ENCODE measurements at regions not wholly inside any gene's neighbourhood (a gene's known extent, or its start where the extent isn't known, plus 50 kb on each side); places are given as distances from the start of the nearest gene placed in this dataset.
A peak's percentile ranks its signal among the peaks of the same experiment; 100 is the strongest.
"Not testable (repeated sequence)": the region's sequence is repeated elsewhere in the genome, so short reads cannot be mapped to it uniquely, and the experiment has no call there.

DNA sequence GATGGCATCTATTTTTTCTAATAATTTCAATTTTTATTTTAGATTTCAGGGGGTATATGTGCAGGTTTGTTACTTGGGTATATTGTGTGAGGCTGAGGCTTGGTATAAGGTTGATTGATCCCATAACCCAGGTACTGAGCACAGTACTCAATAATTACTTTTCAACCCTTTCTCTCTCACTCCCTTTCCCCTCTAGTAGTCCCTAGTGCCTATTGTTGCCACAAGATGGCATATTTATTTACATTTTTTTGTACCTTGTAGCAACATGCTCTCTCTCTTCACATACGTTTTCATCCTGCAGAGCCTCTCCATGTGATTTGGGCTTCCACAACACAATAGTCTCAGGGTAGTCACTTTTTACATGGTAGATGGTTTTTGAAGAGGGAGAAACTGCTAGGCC is 172.0 kb downstream of the ATOH1 start:
- intact Hi-C loops (cut with micrococcal nuclease) = no loop called here
- DNase-seq = no peak
- ATAC-seq = no peak

DNA sequence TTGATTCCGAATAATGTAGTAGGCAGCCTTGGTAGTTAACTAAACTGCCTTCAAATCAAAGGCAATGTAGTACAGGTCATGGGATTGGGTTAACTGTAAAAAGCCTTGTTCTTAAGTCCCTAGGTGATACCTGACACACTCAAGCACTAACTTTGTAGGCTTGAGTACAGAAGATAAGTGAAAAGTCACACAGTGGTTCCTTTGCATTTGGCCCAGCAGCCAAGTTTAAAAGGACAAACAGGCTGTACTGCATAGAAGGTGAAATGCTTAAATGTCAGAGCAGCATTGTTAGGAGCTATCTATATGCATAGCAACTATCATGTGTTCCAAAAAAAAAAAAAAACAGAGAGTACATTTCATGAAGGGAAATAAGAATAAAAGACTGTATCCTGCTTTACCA is 178.4 kb downstream of the ATOH1 start:
- DNase-seq (no peak), ATAC-seq (peak; percentile 94)
- intact Hi-C loops (cut with micrococcal nuclease) = no loop called here

DNA sequence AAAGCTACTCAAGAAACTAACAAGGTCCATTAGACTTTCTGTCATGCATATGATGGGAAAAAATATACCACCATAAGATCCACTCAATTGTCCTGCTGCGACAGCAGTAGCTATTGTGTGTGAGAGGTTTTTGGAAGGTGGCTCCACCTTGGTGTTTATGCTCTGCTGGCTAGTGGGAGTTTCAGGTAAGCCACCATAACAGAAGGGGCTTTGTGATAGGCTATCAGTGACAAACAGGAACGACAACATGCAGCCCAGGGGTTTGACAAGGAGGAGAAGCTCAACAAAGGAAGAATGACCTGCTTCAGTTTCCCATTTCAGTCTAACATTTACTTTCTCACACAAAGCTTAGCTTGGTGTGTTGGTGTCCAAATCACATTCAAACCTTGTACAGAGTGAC is 182.6 kb downstream of the ATOH1 start:
- DNase-seq (no peak), ATAC-seq (no peak)
- intact Hi-C loops (cut with micrococcal nuclease) = no loop called here

DNA sequence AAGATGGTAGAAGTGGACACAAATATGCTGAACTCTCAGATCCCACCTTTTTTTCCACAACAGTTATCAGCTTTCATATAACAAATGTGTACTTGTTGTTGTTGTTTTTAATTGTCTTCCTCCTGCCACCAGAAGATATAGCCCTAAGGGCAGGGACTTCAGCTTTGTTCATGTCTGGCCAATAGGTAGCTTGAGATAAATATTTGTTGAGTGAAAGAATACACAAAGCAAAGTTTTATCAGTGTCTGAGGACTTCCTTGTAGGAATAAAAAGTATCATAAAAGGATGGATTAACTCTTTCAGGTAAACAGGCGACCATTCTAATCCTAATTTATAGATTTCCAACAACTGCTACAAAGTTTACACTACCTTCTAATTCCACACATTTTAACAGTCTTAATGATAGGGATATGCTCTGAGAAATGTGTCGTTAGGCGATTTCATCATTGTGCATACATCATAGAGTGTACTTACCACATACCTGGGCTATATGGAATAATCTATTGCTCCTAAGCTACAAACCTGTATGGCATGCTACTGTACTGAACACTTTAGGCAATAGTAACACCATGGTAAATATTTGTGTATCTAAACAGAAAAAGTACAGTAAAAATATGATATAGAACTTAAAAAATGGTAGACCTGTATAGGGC is 186.1 kb downstream of the ATOH1 start:
- ATAC-seq (no peak), DNase-seq (no peak)
- intact Hi-C loops (cut with micrococcal nuclease) = no loop called here

DNA sequence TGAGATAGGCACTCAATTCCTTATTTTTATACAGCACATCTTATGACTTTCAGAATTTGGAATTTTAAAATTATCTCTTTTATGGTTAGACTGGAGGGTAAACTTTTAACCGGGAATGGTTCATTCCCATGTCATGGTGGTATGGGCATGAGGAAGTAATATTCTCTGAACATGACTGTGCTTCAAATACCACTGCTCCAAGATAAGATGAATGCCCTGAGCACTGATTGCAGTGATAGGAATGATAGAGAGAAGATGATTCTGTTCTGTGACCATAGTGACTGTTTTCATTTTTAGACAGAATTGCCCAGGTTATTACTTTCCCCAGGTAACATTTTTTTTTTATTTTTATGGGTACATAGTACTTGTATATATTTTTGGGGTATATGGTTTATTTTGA is 187.4 kb downstream of the ATOH1 start:
- ATAC-seq (no peak), DNase-seq (no peak)
- intact Hi-C loops (cut with micrococcal nuclease) = no loop called here

DNA sequence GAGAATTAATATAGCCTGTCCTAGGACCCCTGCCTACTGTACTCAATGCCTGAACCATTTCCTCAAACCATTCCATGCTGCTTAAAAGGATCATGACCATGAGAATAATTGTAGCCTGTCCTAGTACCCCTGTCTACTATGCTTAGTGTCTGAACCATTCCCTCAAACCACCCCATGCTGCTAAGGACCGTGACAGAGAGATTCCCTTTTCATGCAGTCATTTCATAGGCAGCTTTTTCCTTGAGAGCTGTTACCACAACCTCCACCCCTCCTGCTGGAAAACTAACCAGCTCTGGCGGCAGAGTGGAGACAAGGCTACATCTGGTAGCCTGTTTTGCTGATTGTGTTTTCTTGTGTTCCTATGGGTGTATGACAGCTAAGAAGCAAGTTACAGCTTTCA is 174.9 kb upstream of the SMARCAD1 start:
- intact Hi-C loops (cut with micrococcal nuclease) = no loop called here
- DNase-seq = no peak
- no peak for ATAC-seq

DNA sequence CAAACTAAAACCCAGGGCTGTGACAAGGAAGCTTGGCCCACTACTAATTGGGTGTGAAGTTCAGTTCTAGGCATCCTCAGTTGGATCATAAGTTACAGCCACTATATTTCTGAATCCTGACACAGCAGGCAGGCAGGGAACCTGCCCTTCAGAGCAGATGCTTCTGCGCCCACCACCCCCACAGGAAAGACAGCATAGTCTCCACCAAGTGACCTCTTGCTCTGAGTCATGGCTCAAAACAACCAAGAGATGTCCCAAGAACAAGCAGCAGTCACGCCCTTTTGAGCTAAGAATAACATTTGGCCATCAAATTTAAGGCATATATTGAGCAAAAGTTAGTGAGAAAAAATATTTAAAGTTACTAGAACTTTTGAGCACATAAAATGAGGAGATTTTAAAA is 170.7 kb upstream of the SMARCAD1 start:
- no peak for ATAC-seq
- no peak for DNase-seq
- intact Hi-C loops (cut with micrococcal nuclease) = no loop called here

DNA sequence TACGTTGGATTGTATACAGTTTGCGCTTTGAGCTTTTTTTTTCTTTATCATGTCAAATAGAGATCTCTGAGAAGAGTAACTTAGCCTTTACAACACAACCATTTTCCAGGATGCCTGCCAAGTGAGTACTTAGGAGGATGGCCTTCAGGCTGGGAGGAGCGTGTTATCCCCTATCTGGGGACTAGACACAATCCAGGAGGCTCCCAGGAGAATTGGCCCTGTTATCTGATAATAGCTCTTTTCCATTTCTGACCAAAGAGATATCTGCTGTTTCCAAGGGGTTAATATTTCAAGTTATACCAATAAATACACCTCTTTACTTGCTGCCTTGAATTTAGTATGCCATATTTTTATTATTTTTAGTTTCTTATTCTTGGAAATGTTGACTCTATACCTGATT is 169.5 kb upstream of the SMARCAD1 start:
- intact Hi-C loops (cut with micrococcal nuclease) = no loop called here
- no peak for DNase-seq
- no peak for ATAC-seq

DNA sequence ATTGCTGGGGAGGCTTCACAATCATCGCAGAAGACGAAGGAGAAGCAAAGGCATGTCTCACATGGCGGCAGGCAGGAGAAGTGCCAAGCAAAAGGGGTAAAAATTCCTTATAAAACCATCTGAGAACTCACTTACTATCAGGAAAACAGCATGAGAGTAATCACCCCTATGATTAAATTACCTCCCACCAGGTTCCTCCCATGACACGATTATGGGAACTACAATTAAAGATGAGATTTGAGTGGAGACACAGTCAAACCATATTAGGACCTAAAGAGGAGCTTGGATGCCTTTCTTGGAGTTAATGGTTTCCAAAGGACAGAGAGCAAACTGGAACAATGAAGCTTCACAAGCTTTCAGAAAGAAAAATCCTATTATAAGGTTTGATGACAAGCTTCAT is 168.4 kb upstream of the SMARCAD1 start:
- ATAC-seq (no peak), DNase-seq (no peak)
- intact Hi-C loops (cut with micrococcal nuclease) = no loop called here

DNA sequence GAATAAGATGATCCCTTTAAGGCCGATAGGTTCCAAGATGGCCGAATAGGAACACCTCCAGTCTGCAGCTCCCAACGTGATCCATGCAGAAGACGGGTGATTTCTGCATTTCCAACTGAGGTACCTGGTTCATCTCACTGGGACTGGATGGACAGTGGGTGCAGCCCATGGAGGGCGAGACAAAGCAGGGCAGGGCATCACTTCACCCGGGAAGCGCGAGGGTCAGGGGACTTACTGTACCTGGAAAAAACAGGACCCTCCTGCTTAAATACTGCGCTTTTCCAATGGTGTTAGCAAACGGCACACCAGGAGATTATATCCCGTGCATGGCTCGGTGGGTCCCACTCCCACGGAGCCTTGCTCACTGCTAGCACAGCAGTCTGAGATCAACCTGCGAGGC is 163.2 kb upstream of the SMARCAD1 start:
- intact Hi-C loops (cut with micrococcal nuclease); DNase-seq; ATAC-seq: not testable (repeated sequence)

DNA sequence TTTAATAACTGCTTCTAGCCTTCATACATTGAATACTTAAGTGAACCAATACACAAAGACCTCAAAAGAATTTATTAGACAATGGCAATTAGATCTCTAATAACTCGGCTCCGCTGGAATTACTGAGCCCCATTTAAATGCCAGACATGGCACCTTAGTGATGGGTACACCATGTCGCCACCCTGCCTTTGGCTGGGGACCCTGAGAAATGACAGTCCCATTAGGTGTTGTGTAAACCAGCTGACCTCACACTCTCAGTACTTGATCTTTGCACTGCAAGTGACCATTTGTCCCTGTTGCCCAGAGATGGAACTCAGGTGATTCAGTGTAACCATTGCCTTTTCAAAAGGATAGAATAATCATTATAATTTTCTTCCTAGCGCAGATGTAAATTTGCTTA is 144.6 kb upstream of the SMARCAD1 start:
- ATAC-seq (no peak), DNase-seq (no peak)
- intact Hi-C loops (cut with micrococcal nuclease) = no loop called here

DNA sequence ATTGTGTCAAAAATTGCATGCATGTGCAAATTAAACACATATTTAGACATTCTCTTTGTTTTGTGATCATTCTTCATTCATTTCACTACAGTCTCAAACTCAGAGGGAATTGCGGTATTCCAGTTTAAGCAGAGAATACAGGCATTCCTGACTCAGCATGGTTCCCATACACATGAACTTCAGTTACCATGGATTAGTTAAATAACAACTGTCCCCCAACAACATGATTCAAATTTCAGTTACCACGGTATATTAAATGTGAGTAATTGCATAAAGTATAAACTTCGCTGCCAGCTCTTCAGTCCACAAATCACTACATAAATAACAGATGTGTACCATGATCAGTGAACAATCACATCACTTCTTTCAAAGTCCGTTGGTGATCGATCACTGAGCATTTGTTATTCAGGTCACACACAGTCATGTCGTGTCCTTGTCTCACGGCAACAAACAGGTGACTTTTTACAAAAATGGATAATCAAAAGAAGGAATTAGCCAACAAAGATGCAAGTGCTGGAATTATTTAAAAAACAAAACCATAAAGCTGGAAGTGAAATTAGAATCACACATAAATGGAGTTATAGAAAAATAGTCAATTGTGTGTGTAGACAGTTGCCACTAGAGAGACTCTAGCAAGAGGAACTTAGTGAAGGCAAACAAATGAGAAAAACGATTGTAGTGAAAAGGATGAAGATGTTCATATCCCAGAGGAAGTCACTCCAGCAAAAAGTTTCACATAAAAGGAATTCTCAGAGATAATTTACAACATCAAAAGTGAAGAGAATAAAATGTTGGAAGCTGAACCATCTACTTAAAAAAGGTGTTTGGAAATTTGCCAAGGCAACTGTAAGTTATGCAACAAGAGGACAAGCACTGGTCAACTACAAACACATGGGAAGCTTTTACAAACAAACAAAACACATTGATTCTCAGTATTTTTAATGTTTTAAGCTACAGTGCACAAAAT is 138.6 kb upstream of the SMARCAD1 start:
- intact Hi-C loops (cut with micrococcal nuclease) = no loop called here
- ATAC-seq (no peak), DNase-seq (no peak)

DNA sequence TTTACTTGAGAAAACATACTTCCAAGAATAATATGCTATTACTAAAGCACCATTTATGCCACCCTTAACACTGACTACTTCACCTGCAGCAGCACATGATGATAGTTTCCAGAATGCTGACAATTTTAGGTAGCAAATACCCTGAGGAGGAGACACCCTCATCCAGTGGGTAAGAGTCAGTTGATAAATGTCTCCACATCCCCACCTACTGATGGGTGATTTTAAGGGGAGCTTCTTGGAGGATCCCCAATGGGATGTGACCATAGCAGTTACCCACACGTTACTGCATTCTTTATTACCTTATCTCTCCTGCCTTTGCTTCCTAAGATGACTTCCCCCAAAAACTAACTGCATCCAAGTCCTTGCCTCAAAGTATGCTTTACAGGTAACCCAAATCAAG is 131.2 kb upstream of the SMARCAD1 start:
- ATAC-seq = no peak

DNA sequence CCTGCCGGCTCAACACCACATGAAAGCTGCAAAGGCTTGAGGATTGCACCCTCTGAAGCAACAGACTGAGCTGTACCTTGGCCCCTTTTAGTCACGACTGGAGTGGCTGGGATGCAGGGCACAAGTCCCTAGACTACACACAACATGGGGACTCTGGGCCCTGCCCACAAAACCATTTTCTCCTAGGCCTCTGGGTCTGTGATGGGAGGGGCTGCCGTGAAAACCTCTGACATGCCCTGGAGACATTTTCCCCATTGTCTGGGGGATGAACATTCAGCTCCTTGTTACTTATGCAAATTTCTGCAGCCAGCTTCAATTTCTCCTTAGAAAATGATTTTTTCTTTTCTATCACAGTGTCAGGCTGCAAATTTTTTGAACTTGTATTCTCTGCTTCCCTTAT is 123.5 kb upstream of the SMARCAD1 start:
- DNase-seq (no peak), ATAC-seq (no peak)
- intact Hi-C loops (cut with micrococcal nuclease) = no loop called here

More for the DNA sequence above, 131.2 kb upstream of the SMARCAD1 start:
- DNase-seq = no peak
- intact Hi-C loops (cut with micrococcal nuclease) = no loop called here

DNA sequence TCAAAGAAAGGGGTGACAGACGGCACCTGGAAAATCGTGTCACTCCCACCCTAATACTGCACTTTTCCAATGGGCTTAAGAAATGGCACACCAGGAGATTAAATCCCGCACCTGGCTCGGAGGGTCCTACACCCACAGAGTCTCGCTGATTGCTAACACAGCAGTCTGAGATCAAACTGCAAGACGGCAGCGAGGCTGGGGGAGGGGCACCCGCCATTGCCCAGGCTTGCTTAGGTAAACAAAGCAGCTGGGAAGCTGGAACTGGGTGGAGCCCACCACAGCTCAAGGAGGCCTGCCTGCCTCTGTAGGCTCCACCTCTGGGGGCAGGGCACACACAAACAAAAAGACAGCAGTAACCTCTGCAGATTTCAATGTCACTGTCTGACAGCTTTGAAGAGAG is 108.5 kb upstream of the SMARCAD1 start:
- DNase-seq; intact Hi-C loops (cut with micrococcal nuclease); ATAC-seq: not testable (repeated sequence)

DNA sequence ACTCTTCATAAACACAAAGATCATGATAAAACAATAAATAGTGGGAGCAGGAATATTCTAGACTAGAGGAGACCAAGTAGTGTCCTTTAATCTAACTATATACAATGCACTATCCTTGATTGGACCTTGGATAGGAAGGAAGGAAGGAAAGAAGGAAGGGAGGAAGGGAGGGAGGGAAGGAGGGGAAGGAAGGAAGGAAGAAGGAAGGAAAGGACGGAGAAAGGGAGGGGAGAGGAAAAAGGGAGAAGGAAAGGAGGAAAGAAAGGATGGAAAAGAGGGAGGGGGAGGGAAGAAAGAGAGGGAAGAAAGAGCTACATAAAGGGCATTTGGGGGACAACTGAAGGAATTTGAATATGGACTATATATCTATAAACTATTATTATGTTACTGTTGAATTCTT is 95.0 kb upstream of the SMARCAD1 start:
- DNase-seq (no peak), ATAC-seq (no peak)
- intact Hi-C loops (cut with micrococcal nuclease) = no loop called here

DNA sequence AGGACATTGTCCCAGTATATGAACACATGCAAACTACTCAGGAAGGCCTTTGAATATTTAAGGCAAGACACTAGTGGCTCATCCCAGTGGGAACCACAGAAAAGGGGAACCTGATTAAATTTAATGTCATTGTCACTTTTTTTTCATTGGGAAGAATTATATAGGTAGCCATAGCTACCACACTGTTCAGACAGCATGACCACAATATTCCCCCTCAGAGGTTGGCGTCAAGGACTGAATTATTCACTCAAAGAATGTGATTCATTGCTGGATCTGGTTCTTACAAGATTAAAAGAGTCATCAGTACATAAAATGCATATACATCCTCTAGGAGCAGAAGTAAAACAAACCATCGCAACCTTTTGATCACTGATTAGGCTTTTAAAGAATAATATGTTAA is 92.0 kb upstream of the SMARCAD1 start:
- intact Hi-C loops (cut with micrococcal nuclease) = no loop called here
- ATAC-seq = no peak
- no peak for DNase-seq

DNA sequence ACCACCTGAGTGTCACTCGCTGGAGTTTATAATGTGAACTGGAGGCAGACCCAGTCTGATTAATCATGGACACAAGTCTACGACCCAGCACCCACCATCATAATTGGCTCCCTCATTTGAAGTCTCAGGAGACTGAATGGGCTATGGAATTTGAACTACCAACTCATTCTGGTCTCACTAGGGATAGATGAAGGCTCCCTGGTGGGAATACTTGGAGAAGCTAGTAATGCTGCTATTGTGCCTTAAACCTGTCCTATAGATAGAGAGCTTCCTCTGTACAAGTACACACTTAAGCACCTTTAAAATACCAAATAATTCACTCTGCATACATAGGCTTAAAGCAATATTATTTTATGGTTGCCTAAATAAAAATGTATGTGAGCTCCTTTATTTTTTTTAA is 90.8 kb upstream of the SMARCAD1 start:
- ATAC-seq = no peak
- DNase-seq = no peak
- intact Hi-C loops (cut with micrococcal nuclease) = no loop called here

DNA sequence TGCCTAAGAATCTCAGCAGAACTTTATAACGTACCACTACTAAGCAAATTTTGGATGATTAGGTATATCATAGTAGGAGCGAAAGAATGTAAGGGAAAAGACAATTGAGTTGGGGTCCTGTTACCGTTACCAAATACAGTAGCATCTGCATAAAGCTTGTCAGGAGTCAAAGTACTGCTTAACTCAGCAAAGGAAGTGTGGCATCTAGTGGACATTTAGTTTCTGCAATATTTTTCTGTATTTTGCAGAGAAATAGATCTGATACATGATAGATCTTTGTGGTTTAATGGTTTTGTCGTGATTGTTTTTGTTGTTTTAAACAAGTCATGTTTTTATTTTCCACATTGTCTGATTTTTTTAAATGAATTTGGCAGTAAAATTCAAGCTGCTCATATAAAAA is 81.0 kb upstream of the SMARCAD1 start:
- intact Hi-C loops (cut with micrococcal nuclease) = loop anchor here (10.0 kb wide), 1 partner anchor 332 kb away; no protein-coding TSS in a partner anchor
- DNase-seq (no peak), ATAC-seq (no peak)

DNA sequence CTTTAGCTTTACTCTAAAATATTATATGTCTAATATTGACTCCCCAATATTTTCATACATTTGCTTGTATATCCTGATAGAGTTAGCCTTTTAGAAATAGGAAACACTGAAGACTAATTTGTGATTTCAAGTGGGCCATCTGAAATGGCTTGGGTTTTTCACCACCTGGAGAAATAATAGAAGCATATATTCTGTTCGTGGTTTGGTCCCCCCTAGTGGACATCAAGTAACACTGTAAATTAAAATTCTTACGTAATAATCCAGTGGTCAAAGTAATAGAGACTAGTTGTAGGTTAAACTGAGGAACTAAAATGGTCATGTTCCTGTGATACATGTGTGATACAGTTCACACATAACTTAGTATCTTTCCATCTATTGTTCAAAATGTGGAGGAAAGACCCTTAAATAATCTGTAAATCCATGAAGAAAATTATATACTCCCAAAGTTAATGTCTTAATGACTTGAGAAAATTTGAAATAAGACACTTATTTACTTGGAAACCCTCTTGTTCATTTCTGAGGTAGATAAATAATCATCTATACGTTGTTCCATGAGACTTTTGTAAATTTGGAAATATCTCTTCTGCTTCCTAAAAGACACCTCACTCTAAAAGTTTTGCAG is 79.8 kb upstream of the SMARCAD1 start:
- no peak for DNase-seq
- no peak for ATAC-seq
- intact Hi-C loops (cut with micrococcal nuclease) = loop anchor here (10.0 kb wide), 1 partner anchor 333 kb away; no protein-coding TSS in a partner anchor
